KMS-11 (cell line): ENCODE measurements at regions not wholly inside any gene's neighbourhood (a gene's known extent, or its start where the extent isn't known, plus 50 kb on each side); places are given as distances from the start of the nearest gene placed in this dataset.

Experiments
- H2AFZ ChIP-seq: fragments of 200-600 bp; sonication (generic); 2 replicates; pipeline ENCODE4 v1.6.1; 2016; ENCODE audit warnings: antibody characterized with exemption, mixed run types, low read depth
- H3K27ac ChIP-seq: fragments of 200-600 bp; sonication (generic); 2 replicates; pipeline ENCODE4 v1.6.1; 2016; ENCODE audit warnings: mild to moderate bottlenecking, mixed run types
- H3K27me3 ChIP-seq: fragments of 200-600 bp; sonication (generic); 2 replicates; pipeline ENCODE4 v1.6.1; 2017; ENCODE audit warnings: mild to moderate bottlenecking, low read depth, mixed run types, moderate library complexity; ENCODE audit not compliant: insufficient read depth
- H3K36me3 ChIP-seq: fragments of 200-600 bp; sonication (generic); 2 replicates; pipeline ENCODE4 v1.6.1; 2017; ENCODE audit warnings: mild to moderate bottlenecking, mixed run types; ENCODE audit not compliant: insufficient read depth
- H3K4me1 ChIP-seq: fragments of 200-600 bp; sonication (generic); 2 replicates; pipeline ENCODE4 v1.6.1; 2016; ENCODE audit warnings: mild to moderate bottlenecking, low read depth, mixed run types; ENCODE audit not compliant: poor library complexity, severe bottlenecking
- H3K4me2 ChIP-seq: fragments of 200-600 bp; sonication (generic); 2 replicates; pipeline ENCODE4 v1.7.0; 2016; ENCODE audit warnings: mild to moderate bottlenecking, mixed run types
- H3K4me3 ChIP-seq: fragments of 200-600 bp; sonication (generic); IDR thresholded peaks from 2 replicates; pipeline ENCODE4 v1.6.1; 2017; ENCODE audit warnings: low read depth, low read length, mixed read lengths; ENCODE audit not compliant: insufficient read depth
- H3K79me2 ChIP-seq: fragments of 200-600 bp; sonication (generic); 2 replicates; pipeline ENCODE4 v1.6.1; 2016; ENCODE audit warnings: low read depth, mixed run types; ENCODE audit not compliant: insufficient read depth
- H3K9ac ChIP-seq: fragments of 200-600 bp; sonication (generic); 2 replicates; pipeline ENCODE4 v1.6.1; 2016; ENCODE audit warnings: mild to moderate bottlenecking, mixed run types
- H4K20me1 ChIP-seq: fragments of 200-600 bp; sonication (generic); 2 replicates; pipeline ENCODE4 v1.6.1; 2016; ENCODE audit warnings: mild to moderate bottlenecking, mixed run types; ENCODE audit not compliant: insufficient read depth
- TF ChIP-seq, protein P1 (sequence below): fragments of 200-600 bp; sonication (generic); conservative IDR thresholded peaks from 2 replicates; pipeline ENCODE4 v1.6.1; 2017; ENCODE audit warnings: low read depth, mild to moderate bottlenecking, antibody characterized with exemption, low read length, moderate library complexity, mixed read lengths

DNA sequence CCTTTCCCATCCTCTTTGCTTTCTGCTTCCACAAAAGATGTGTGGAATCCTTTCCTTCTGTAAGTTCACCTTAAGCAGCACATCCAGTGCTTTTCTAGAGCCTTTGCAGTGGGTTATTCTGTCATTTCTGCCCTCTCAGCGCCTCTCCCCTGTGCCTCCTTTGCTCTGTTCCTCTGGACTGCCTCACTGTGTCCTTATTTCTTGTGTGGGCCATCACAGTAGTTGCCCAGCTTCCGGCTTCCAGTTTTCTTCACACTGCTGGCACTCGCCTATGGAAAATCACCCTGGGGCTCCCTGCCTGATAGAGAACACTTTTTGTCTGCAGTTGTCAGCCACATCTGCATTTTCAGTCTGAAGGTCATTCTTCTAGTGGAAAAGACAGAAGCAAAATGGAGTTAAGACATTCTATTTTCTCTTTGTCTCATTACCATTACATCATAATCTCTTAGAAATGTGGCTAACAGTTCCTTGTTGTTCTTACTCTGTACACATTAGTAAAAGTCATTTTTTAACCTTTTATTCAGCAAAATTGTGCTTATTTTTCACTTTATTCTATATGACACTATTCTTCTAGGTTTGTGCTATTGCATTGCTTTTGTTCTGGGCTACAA is 64.1 kb upstream of the ZNF608 start:
- Histone ChIP-seq H3K9ac (no peak overlapping the region), H3K4me1 (no peaks in the 10 kb centered on the region), H4K20me1 (no peaks in the 10 kb centered on the region), H3K79me2 (no peaks in the 10 kb centered on the region), H3K27ac (no peak overlapping the region), H3K36me3 (no peaks in the 10 kb centered on the region), H3K4me2 (no peak overlapping the region), H2AFZ (no peak overlapping the region), H3K27me3 (no peaks in the 10 kb centered on the region), H3K4me3 (no peak overlapping the region)
- TF ChIP-seq, protein P1, sequence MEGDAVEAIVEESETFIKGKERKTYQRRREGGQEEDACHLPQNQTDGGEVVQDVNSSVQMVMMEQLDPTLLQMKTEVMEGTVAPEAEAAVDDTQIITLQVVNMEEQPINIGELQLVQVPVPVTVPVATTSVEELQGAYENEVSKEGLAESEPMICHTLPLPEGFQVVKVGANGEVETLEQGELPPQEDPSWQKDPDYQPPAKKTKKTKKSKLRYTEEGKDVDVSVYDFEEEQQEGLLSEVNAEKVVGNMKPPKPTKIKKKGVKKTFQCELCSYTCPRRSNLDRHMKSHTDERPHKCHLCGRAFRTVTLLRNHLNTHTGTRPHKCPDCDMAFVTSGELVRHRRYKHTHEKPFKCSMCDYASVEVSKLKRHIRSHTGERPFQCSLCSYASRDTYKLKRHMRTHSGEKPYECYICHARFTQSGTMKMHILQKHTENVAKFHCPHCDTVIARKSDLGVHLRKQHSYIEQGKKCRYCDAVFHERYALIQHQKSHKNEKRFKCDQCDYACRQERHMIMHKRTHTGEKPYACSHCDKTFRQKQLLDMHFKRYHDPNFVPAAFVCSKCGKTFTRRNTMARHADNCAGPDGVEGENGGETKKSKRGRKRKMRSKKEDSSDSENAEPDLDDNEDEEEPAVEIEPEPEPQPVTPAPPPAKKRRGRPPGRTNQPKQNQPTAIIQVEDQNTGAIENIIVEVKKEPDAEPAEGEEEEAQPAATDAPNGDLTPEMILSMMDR = no peak

DNA sequence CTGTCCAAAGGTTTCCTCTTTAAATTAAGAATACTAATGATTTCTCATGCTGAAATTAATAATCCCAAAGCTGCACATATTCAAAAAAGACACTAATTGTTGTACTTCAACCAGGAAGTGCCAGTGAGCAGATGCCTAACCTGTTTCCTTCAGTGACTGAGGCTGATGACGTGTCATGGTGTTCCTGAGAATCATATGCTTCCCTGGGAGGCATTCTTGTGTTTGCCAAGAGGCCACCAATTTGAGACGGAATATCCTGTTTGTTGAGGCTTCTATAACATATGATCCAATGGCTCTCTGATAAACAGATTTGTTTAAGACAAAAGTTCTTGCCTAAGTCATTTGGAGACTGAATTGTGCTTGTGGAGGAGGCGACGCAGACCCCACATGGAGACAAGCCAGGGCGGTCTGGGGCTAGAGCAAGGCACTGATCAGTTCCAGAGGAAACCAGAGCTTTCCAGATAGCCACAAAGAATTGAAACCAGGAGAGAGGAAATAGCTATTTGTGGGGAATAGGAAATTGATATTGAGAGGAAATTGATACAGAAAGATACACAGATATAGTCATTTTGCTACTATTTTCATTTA is 66.4 kb upstream of the ZNF608 start:
- TF ChIP-seq, protein P1 = no peak
- Histone ChIP-seq H3K27me3 (no peaks in the 10 kb centered on the region), H3K4me2 (no peak overlapping the region), H2AFZ (no peak overlapping the region), H4K20me1 (no peaks in the 10 kb centered on the region), H3K36me3 (no peaks in the 10 kb centered on the region), H3K4me3 (no peak overlapping the region), H3K27ac (no peak overlapping the region), H3K4me1 (no peaks in the 10 kb centered on the region), H3K9ac (no peak overlapping the region), H3K79me2 (no peaks in the 10 kb centered on the region)

DNA sequence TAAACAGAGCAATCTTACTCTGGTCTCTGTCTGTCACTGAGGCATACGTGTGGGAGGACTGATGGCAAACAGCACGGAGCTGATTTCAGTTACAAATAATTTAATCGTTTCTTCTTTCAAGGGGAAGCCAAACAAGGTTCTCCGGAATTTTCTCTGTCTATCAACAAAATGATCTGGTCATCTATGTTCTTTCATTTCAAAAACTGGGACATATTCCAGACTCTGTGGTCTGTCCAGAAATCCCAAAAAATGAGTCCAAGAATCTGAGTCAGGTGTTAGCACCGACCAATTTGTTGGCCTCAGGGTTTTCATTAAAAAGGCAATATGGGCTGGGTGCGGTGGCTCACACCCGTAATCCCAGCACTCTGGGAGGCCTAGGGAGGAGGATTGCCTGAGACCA is 69.9 kb upstream of the ZNF608 start:
- H3K4me2 ChIP-seq = no peak overlapping the region
- TF ChIP-seq, protein P1 = no peak
- H3K27ac ChIP-seq = no peak overlapping the region
- no peaks in the 10 kb centered on the region for H3K4me1 ChIP-seq
- no peak overlapping the region for H3K9ac ChIP-seq
- no peaks in the 10 kb centered on the region for H4K20me1 ChIP-seq
- no peaks in the 10 kb centered on the region for H3K36me3 ChIP-seq
- no peak overlapping the region for H3K4me3 ChIP-seq
- H3K27me3 ChIP-seq = no peaks in the 10 kb centered on the region
- no peaks in the 10 kb centered on the region for H3K79me2 ChIP-seq
- H2AFZ ChIP-seq = no peak overlapping the region

DNA sequence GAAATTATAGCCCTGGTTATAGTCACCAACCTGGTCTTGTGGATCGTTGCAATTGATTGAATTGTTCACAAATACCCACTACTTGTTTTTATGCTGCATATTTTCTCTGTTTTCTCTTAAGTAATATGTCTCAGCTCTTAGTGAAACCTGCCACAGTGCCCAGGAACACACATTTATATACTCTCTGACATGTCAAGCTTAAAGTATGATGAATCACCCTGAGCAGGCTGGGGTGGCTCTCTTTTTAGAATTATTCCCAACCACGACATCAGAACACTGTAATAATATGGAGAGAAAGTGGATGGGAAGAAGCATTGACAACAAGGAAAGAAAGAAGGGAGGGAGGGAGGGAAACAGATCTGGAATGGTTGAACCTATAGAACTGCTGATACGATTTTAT is 72.8 kb upstream of the ZNF608 start:
- H3K4me3 ChIP-seq = no peak overlapping the region
- H3K9ac ChIP-seq = no peak overlapping the region
- no peak overlapping the region for H2AFZ ChIP-seq
- no peak overlapping the region for H3K27ac ChIP-seq
- TF ChIP-seq, protein P1 = no peak
- H3K79me2 ChIP-seq = no peaks in the 10 kb centered on the region
- H3K4me1 ChIP-seq = no peaks in the 10 kb centered on the region
- H3K4me2 ChIP-seq = no peak overlapping the region
- H3K27me3 ChIP-seq = no peaks in the 10 kb centered on the region
- no peaks in the 10 kb centered on the region for H4K20me1 ChIP-seq
- H3K36me3 ChIP-seq = no peaks in the 10 kb centered on the region
